Activated B cell treated with CpG ODN at 0.5 μM for 24 hours (primary cell): ENCODE measurements at regions not wholly inside any gene's neighbourhood (a gene's known extent, or its start where the extent isn't known, plus 50 kb on each side); places are given as distances from the start of the nearest gene placed in this dataset.

ENCODE experiments used
- ATAC-seq: fragments of 200-7000 bp; cut with Tn5 transposase; one replicate; pipeline ENCODE4 v1.10.0; 2021; ENCODE audit warnings: low read depth, mild to moderate bottlenecking, moderate library complexity
- CTCF ChIA-PET: fragments of 350-600 bp; sonication (Branson Sonifier 250); formaldehyde crosslinking; loops from one replicate; lab custom pipeline; 2021; ENCODE audit warnings: antibody characterized with exemption; lab: Charles Lee
- POLR2A ChIA-PET: fragments of 350-600 bp; sonication (Branson Sonifier 250); formaldehyde crosslinking; loops from one replicate; lab custom pipeline; 2021; ENCODE audit warnings: antibody characterized with exemption; lab: Charles Lee
- DNase-seq: peaks from one replicate; pipeline ENCODE4 v3.0.0; 2022
- H3K27ac Mint-ChIP-seq: one replicate; pipeline ENCODE4 v1.8.0; 2020; ENCODE audit warnings: mixed read lengths
- H3K27me3 Mint-ChIP-seq: one replicate; pipeline ENCODE4 v1.8.0; 2021; ENCODE audit warnings: mixed read lengths
- H3K36me3 Mint-ChIP-seq: one replicate; pipeline ENCODE4 v1.8.0; 2021; ENCODE audit warnings: low read depth, mixed read lengths
- H3K4me1 Mint-ChIP-seq: one replicate; pipeline ENCODE4 v1.8.0; 2021; ENCODE audit warnings: mixed read lengths
- H3K4me3 Mint-ChIP-seq: one replicate; pipeline ENCODE4 v1.8.0; 2020; ENCODE audit warnings: mild to moderate bottlenecking, mixed read lengths
- H3K9me3 Mint-ChIP-seq: one replicate; pipeline ENCODE4 v1.8.0; 2020; ENCODE audit warnings: mixed read lengths
- CTCF ChIP-seq: fragments of 200-600 bp; IDR thresholded peaks from one replicate; pipeline ENCODE4 v1.8.0; 2022; ENCODE audit warnings: antibody characterized with exemption, mild to moderate bottlenecking
- intact Hi-C: fragments of 100-400 bp; cut with micrococcal nuclease; formaldehyde crosslinking; loops from one replicate; pipeline ENCODE4 v1.15.1; 2024

GRCh38 chr1:220979371-220979770 is 100.1 kb downstream of the HLX start:
- Mint-ChIP-seq H3K4me1 (no peaks in the 10 kb centered on the region), H3K36me3 (no peaks in the 10 kb centered on the region), H3K27me3 (no peaks in the 10 kb centered on the region), H3K9me3 (peaks cover 2% of the 10 kb centered on the region), H3K4me3 (no peak overlapping the region), H3K27ac (no peak overlapping the region)
- TF ChIP-seq CTCF, result no peak
- intact Hi-C loops, result loop anchor here (5.0 kb wide), 1 partner anchor 37 kb away; no protein-coding TSS in a partner anchor
- POLR2A ChIA-PET, result no interaction called here
- no peak for DNase-seq
- CTCF ChIA-PET, result no interaction called here
- no peak for ATAC-seq

DNA sequence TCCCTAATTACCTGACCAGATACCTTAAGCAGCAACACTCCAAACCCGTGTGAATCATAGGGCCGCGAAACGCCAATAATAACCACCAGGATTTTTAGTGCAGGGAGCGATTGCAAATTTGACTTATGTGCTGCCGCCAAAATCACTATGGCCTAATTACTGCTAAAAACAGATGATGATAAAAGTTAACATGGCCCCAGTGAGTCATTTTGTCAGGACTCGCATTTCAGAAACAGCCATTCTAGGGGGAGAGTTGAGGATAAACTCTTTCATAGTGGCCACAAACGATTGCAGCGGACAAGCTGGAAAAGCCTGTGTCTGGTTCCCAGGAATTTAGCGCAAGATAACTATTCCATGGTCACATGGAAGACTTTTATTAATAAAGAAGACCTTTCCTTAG is 103.4 kb downstream of the HLX start:
- ATAC-seq (no peak), DNase-seq (no peak)
- H3K27me3 Mint-ChIP-seq, result peaks cover 1% of the 10 kb centered on the region
- H3K4me1 Mint-ChIP-seq, result no peaks in the 10 kb centered on the region
- peaks cover under 1% of the 10 kb centered on the region for H3K36me3 Mint-ChIP-seq
- no peak overlapping the region for H3K4me3 Mint-ChIP-seq
- intact Hi-C loops, result no loop called here
- H3K9me3 Mint-ChIP-seq, result peaks cover 15% of the 10 kb centered on the region
- no peak overlapping the region for H3K27ac Mint-ChIP-seq
- ChIA-PET POLR2A (no interaction called here), CTCF (no interaction called here)
- TF ChIP-seq CTCF, result no peak

- intact Hi-C loops, result no loop called here
- no peak overlapping the region for H3K4me3 Mint-ChIP-seq
- ATAC-seq (no peak), DNase-seq (no peak)
- peaks cover 7% of the 10 kb centered on the region for H3K27me3 Mint-ChIP-seq
- no peak for TF ChIP-seq CTCF
- no peaks in the 10 kb centered on the region for H3K4me1 Mint-ChIP-seq
- H3K27ac Mint-ChIP-seq, result no peak overlapping the region
- CTCF ChIA-PET, result no interaction called here
- POLR2A ChIA-PET, result no interaction called here
- peaks cover 26% of the 10 kb centered on the region for H3K9me3 Mint-ChIP-seq
- H3K36me3 Mint-ChIP-seq, result peaks cover 10% of the 10 kb centered on the region
Measured at GRCh38 chr1:220983877-220984635, 104.8 kb downstream of the HLX start.

DNA sequence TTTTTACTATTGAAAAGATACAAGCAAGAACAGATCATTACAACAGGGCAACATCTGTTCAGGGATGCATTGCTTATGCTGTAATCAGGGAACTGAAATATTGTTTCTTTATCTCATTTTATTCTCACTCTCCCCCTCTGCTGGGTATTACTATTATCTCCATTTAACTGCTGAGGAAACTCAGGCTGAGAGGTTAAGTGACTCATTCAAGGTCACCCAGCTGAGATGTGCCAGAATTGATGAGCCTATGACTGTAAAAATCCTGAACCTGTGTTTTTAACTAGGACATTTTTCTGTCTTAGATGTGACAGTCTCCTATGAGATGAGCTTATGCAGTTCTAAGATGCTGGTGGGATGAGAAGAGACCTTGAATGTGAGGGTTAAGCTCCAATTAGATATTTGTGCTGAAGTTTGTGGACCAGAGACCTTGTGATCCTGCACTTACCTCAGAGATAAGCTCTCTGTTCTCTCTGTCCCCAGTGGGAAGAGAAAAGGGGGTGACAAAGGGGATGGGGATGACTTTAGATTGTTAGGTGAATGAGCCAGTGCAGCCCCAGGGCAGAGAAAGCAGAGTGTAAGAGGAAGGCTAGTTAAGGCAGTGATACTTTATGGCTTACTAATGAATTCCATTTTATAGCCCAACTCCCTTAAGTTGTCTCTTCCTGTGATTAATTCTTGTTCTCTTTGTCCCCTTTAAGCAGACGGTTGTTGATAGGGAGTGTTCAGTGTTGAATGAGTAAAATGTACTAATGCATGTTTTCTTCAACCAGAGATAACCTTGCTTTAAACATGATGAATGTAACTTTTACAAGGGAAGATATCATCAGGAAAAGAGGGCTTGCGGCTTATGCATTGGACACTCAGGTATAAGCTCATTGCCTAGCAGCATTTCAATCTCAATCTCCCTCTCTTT is 111.4 kb downstream of the HLX start:
- H3K4me1 Mint-ChIP-seq, result no peaks in the 10 kb centered on the region
- H3K4me3 Mint-ChIP-seq, result no peak overlapping the region
- TF ChIP-seq CTCF, result no peak
- H3K36me3 Mint-ChIP-seq, result peaks cover 13% of the 10 kb centered on the region
- intact Hi-C loops, result loop anchor here (5.0 kb wide), 1 partner anchor 57 kb away; no protein-coding TSS in a partner anchor
- H3K9me3 Mint-ChIP-seq, result peaks cover 32% of the 10 kb centered on the region
- DNase-seq, result no peak
- no peak for ATAC-seq
- H3K27me3 Mint-ChIP-seq, result peaks cover 7% of the 10 kb centered on the region
- CTCF ChIA-PET, result no interaction called here
- POLR2A ChIA-PET, result no interaction called here
- H3K27ac Mint-ChIP-seq, result no peak overlapping the region

DNA sequence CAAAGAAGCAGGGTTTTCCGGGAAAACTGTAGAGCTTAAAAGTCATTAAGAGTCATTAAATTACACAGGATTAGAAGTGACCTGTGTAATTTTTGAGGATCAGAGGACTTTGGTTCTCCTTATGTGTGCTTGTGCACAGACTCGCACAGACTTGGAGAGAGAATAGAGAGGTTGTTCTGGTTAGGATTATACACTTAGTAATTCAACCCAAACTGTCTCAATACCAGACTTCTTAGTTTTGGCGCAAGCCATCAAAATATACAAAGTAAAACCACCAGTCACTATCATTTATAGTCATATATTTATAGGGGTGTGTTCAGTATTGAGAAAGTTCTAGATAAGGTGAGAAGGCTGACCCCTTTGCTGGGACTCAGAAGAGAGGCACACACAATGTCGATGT is 112.3 kb downstream of the HLX start:
- ChIA-PET POLR2A (no interaction called here), CTCF (no interaction called here)
- H3K4me3 Mint-ChIP-seq, result no peak overlapping the region
- DNase-seq (no peak), ATAC-seq (no peak)
- H3K27me3 Mint-ChIP-seq, result peaks cover 7% of the 10 kb centered on the region
- H3K36me3 Mint-ChIP-seq, result peaks cover 13% of the 10 kb centered on the region
- H3K27ac Mint-ChIP-seq, result no peak overlapping the region
- TF ChIP-seq CTCF, result no peak
- intact Hi-C loops, result loop anchor here (5.0 kb wide), 1 partner anchor 56 kb away; no protein-coding TSS in a partner anchor
- H3K4me1 Mint-ChIP-seq, result no peaks in the 10 kb centered on the region
- H3K9me3 Mint-ChIP-seq, result peaks cover 31% of the 10 kb centered on the region
